H9 (cell line): ENCODE measurements at regions not wholly inside any gene's neighbourhood (a gene's known extent, or its start where the extent isn't known, plus 50 kb on each side); places are given as distances from the start of the nearest gene placed in this dataset.
"Not testable (repeated sequence)": the region's sequence is repeated elsewhere in the genome, so short reads cannot be mapped to it uniquely, and the experiment has no call there.

Experiments
- DNase-seq: peaks from one replicate; pipeline ENCODE4 v3.0.0-alpha.2; 2017
- H2AFZ ChIP-seq: one replicate; pipeline ENCODE4 v1.6.1; 2013; ENCODE audit warnings: mild to moderate bottlenecking, low read length, control low read depth, moderate library complexity
- H2AK5ac ChIP-seq: 2 replicates; pipeline ENCODE4 v1.6.1; 2013; ENCODE audit warnings: low read length, control low read depth, mixed read lengths; ENCODE audit not compliant: insufficient read length
- H2BK120ac ChIP-seq: one replicate; pipeline ENCODE4 v1.6.1; 2013; ENCODE audit warnings: low read depth, mild to moderate bottlenecking, low read length, control low read depth, inconsistent platforms; ENCODE audit not compliant: poor library complexity, severe bottlenecking
- H2BK12ac ChIP-seq: 2 replicates; pipeline ENCODE4 v1.6.1; 2013; ENCODE audit warnings: low read length, control low read depth, mixed read lengths, low read depth; ENCODE audit not compliant: insufficient read length
- H2BK15ac ChIP-seq: 2 replicates; pipeline ENCODE4 v1.6.1; 2013; ENCODE audit warnings: low read depth, low read length, control low read depth
- H2BK20ac ChIP-seq: one replicate; pipeline ENCODE4 v1.6.1; 2013; ENCODE audit warnings: low read depth, mild to moderate bottlenecking, low read length, control low read depth, inconsistent platforms; ENCODE audit not compliant: poor library complexity, severe bottlenecking
- H2BK5ac ChIP-seq: 2 replicates; pipeline ENCODE4 v1.6.1; 2013; ENCODE audit warnings: low read length, control low read depth, mixed read lengths; ENCODE audit not compliant: insufficient read length
- H3K14ac ChIP-seq: 2 replicates; pipeline ENCODE4 v1.6.1; 2013; ENCODE audit warnings: low read length, control low read depth; ENCODE audit not compliant: insufficient read depth
- H3K18ac ChIP-seq: 2 replicates; pipeline ENCODE4 v1.6.1; 2013; ENCODE audit warnings: low read depth, mild to moderate bottlenecking, mixed read lengths, low read length, control low read depth; ENCODE audit not compliant: insufficient read length
- H3K23ac ChIP-seq: 2 replicates; pipeline ENCODE4 v1.6.1; 2013; ENCODE audit warnings: low read length, control low read depth, mixed read lengths, low read depth; ENCODE audit not compliant: insufficient read length
- H3K23me2 ChIP-seq: 2 replicates; pipeline ENCODE4 v1.6.1; 2013; ENCODE audit warnings: low read depth, mild to moderate bottlenecking, mixed read lengths, low read length, control low read depth; ENCODE audit not compliant: insufficient read length, poor library complexity, severe bottlenecking
- H3K27ac ChIP-seq: 2 replicates; pipeline ENCODE4 v1.5.1; 2013; ENCODE audit warnings: low read length, control low read depth, mixed read lengths, low read depth; ENCODE audit not compliant: insufficient read length
- H3K27me3 ChIP-seq: 2 replicates; pipeline ENCODE4 v1.6.1; 2013; ENCODE audit warnings: low read length, control low read depth, inconsistent platforms; ENCODE audit not compliant: insufficient read depth
- H3K4ac ChIP-seq: 2 replicates; pipeline ENCODE4 v1.6.1; 2013; ENCODE audit warnings: low read depth, mild to moderate bottlenecking, control low read depth, inconsistent platforms, low read length, moderate library complexity
- H3K4me1 ChIP-seq: 2 replicates; pipeline ENCODE4 v1.6.1; 2013; ENCODE audit warnings: low read length, control low read depth, inconsistent platforms; ENCODE audit not compliant: insufficient read depth
- H3K4me2 ChIP-seq: 2 replicates; pipeline ENCODE4 v1.6.1; 2013; ENCODE audit warnings: low read length, control low read depth, mixed read lengths; ENCODE audit not compliant: insufficient read length, insufficient read depth
- H3K56ac ChIP-seq: 2 replicates; pipeline ENCODE4 v1.6.1; 2013; ENCODE audit warnings: low read depth, mild to moderate bottlenecking, mixed read lengths, low read length, control low read depth; ENCODE audit not compliant: insufficient read length
- H3K79me1 ChIP-seq: 2 replicates; pipeline ENCODE4 v1.6.1; 2013; ENCODE audit warnings: low read depth, mild to moderate bottlenecking, moderate library complexity, low read length, control low read depth, inconsistent platforms; ENCODE audit not compliant: insufficient read depth, poor library complexity, severe bottlenecking
- H3K79me2 ChIP-seq: 2 replicates; pipeline ENCODE4 v1.6.1; 2013; ENCODE audit warnings: low read length, control low read depth, inconsistent platforms; ENCODE audit not compliant: insufficient read depth
- H3K9ac ChIP-seq: 2 replicates; pipeline ENCODE4 v1.6.1; 2013; ENCODE audit warnings: low read length, control low read depth, mixed read lengths; ENCODE audit not compliant: insufficient read length; ENCODE audit errors: extremely low read depth
- H3K9me3 ChIP-seq: one replicate; pipeline ENCODE4 v1.6.1; 2013; ENCODE audit warnings: low read depth, low read length, inconsistent platforms; ENCODE audit not compliant: control insufficient read depth
- H3T11ph ChIP-seq: one replicate; pipeline ENCODE4 v1.6.1; 2013; ENCODE audit warnings: mild to moderate bottlenecking, low read length, control low read depth, inconsistent platforms
- H4K20me1 ChIP-seq: one replicate; pipeline ENCODE4 v1.6.1; 2013; ENCODE audit not compliant: control insufficient read depth, insufficient read length, insufficient read depth
- H4K5ac ChIP-seq: 2 replicates; pipeline ENCODE4 v1.6.1; 2013; ENCODE audit warnings: low read depth, mild to moderate bottlenecking, mixed read lengths, low read length, control low read depth; ENCODE audit not compliant: insufficient read length
- H4K8ac ChIP-seq: replicated peaks from 2 replicates; pipeline ENCODE4 v1.6.1; 2013; ENCODE audit warnings: low read length, control low read depth, mixed read lengths, low read depth; ENCODE audit not compliant: insufficient read length
- H4K91ac ChIP-seq: 2 replicates; pipeline ENCODE4 v1.6.1; 2013; ENCODE audit warnings: low read depth, mild to moderate bottlenecking, moderate library complexity, mixed read lengths, low read length, control low read depth; ENCODE audit not compliant: insufficient read length
- H3K27ac Mint-ChIP-seq, 3 experiments: 2 replicates in 2 of 3; 3 replicates in 1 of 3; pipeline ENCODE4 v1.8.0; 2020 to 2021; ENCODE audit warnings: mixed read lengths in 3 of 3, mild to moderate bottlenecking in 1 of 3, moderate library complexity in 1 of 3
- H3K27me3 Mint-ChIP-seq: 2 replicates; pipeline ENCODE4 v1.8.0; 2021; ENCODE audit warnings: low read depth, mild to moderate bottlenecking, moderate library complexity, mixed read lengths
- H3K36me3 Mint-ChIP-seq, 3 experiments: 2 replicates in 2 of 3; 3 replicates in 1 of 3; pipeline ENCODE4 v1.8.0; 2020 to 2021; ENCODE audit warnings: low read depth in 3 of 3, mixed read lengths in 3 of 3; ENCODE audit not compliant: insufficient read depth in 1 of 3
- H3K4me1 Mint-ChIP-seq, 2 experiments: 2 replicates each; pipeline ENCODE4 v1.8.0; 2020; ENCODE audit warnings: mixed read lengths in 2 of 2
- H3K4me3 Mint-ChIP-seq, 2 experiments: 2 replicates in 1 of 2; 3 replicates in 1 of 2; pipeline ENCODE4 v1.8.0; 2020 to 2021; ENCODE audit warnings: mild to moderate bottlenecking in 2 of 2, mixed read lengths in 2 of 2, moderate library complexity in 1 of 2
- H3K9me3 Mint-ChIP-seq, 2 experiments: 2 replicates in 1 of 2; 3 replicates in 1 of 2; pipeline ENCODE4 v1.8.0; 2020; ENCODE audit warnings: mild to moderate bottlenecking in 2 of 2, mixed read lengths in 2 of 2, moderate library complexity in 1 of 2
- WGBS: extraction: QIAGEN DNeasy Blood & Tissue Kit; methylation state at CpG from one replicate; pipeline ENCODE4 v1.1.7; 2013; ENCODE audit warnings: missing lambda C conversion rate, low lambda C conversion rate, mixed read lengths; ENCODE audit not compliant: insufficient read length; ENCODE audit errors: extremely low coverage; 5-methylcytosine and 5-hydroxymethylcytosine counted together

DNA sequence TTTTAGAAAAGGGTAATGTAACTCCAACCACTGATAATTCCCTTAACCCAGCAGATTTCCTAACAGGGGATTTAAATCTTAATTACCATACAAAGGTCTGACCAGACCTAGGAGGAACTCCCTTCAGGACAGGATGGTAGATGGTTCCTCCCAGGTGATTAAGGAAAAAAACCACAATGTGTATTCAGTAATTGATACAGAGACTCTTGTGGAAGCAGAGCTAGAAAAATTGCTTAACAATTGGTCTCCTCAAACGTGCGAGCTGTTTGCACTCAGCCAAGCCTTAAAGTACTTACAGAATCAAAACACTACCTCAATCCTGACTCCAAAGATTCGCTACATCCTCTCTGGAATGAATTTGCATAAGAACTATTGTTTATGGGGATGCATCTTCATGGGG lies 2027.1 kb downstream of the OLFM4 start:
- H3K23ac ChIP-seq, H3K27me3 Mint-ChIP-seq, H3K27ac ChIP-seq, H4K20me1 ChIP-seq, H3K9me3 Mint-ChIP-seq, H2BK120ac ChIP-seq, H3K4me1 ChIP-seq, H2AK5ac ChIP-seq, H3K18ac ChIP-seq, H2AFZ ChIP-seq, DNase-seq, H3K4ac ChIP-seq, H2BK15ac ChIP-seq, H3K4me3 Mint-ChIP-seq, H4K8ac ChIP-seq, H3K27ac Mint-ChIP-seq, H2BK5ac ChIP-seq, H3K4me2 ChIP-seq, H3K79me1 ChIP-seq, H3K9me3 ChIP-seq, H3K23me2 ChIP-seq, H4K5ac ChIP-seq, H3K9ac ChIP-seq, H3T11ph ChIP-seq, H4K91ac ChIP-seq, H3K14ac ChIP-seq, H3K79me2 ChIP-seq, H2BK20ac ChIP-seq, H2BK12ac ChIP-seq, H3K56ac ChIP-seq, H3K27me3 ChIP-seq: not testable (repeated sequence)
- H3K36me3 Mint-ChIP-seq = peaks cover 54 to 64% (median 61%) of the 10 kb centered on the region in 3 experiments
- peaks cover 23 to 30% of the 10 kb centered on the region in 2 experiments for H3K4me1 Mint-ChIP-seq
- no CpG with 5 or more reads among the region's 3 CpGs for WGBS
